GM23248 (cell line): ENCODE measurements at regions not wholly inside any gene's neighbourhood (a gene's known extent, or its start where the extent isn't known, plus 50 kb on each side); places are given as distances from the start of the nearest gene placed in this dataset.
"Not testable (repeated sequence)": the region's sequence is repeated elsewhere in the genome, so short reads cannot be mapped to it uniquely, and the experiment has no call there.

Source experiments
- EZH2 ChIP-seq: fragments of 200-600 bp; sonication (generic); IDR thresholded peaks from 2 replicates; pipeline ENCODE4 v1.6.1; 2018; ENCODE audit warnings: antibody characterized with exemption, mild to moderate bottlenecking; ENCODE audit not compliant: insufficient read depth, poor library complexity, severe bottlenecking
- EZH2phosphoT487 ChIP-seq: fragments of 200-600 bp; sonication (generic); IDR thresholded peaks from 2 replicates; pipeline ENCODE4 v1.6.1; 2018; ENCODE audit warnings: antibody characterized with exemption, moderate library complexity, mild to moderate bottlenecking, low read depth; ENCODE audit not compliant: insufficient read depth

GRCh38 chr6:168380166-168380955, 60.6 kb upstream of the SMOC2 start:
- TF ChIP-seq EZH2, EZH2phosphoT487: not testable (repeated sequence)
